Lower lobe of right lung (tissue), 2 donors: ENCODE measurements at regions not wholly inside any gene's neighbourhood (a gene's known extent, or its start where the extent isn't known, plus 50 kb on each side); places are given as distances from the start of the nearest gene placed in this dataset.

ENCODE experiments used
- ATAC-seq, 2 donors: fragments of 200-7000 bp; cut with Tn5 transposase; one replicate each; pipeline ENCODE4 v1.9.1; 2020 to 2022; ENCODE audit warnings: mild to moderate bottlenecking in 2 of 2, moderate library complexity in 2 of 2
- DNase-seq: peaks from one replicate; pipeline ENCODE4 v3.0.0-alpha.2; 2020
- H3K27ac ChIP-seq: fragments of 200-600 bp; one replicate; pipeline ENCODE4 v1.8.0; 2022
- H3K27me3 ChIP-seq: fragments of 200-600 bp; one replicate; pipeline ENCODE4 v1.8.0; 2022; ENCODE audit warnings: low read depth
- H3K36me3 ChIP-seq: fragments of 200-600 bp; one replicate; pipeline ENCODE4 v1.8.0; 2022; ENCODE audit warnings: mild to moderate bottlenecking
- H3K4me1 ChIP-seq: fragments of 200-600 bp; one replicate; pipeline ENCODE4 v1.8.0; 2022
- H3K4me3 ChIP-seq: fragments of 200-600 bp; one replicate; pipeline ENCODE4 v1.8.0; 2022; ENCODE audit warnings: mild to moderate bottlenecking
- H3K9me3 ChIP-seq: fragments of 200-600 bp; one replicate; pipeline ENCODE4 v1.8.0; 2022
- CTCF ChIP-seq: fragments of 200-600 bp; IDR thresholded peaks from one replicate; pipeline ENCODE4 v1.8.0; 2022; ENCODE audit warnings: antibody characterized with exemption, mild to moderate bottlenecking
- intact Hi-C: fragments of 100-400 bp; cut with DNase I; formaldehyde crosslinking; loops from one replicate; pipeline ENCODE4 v1.11.0; 2022
- donor health status: DM: no; HTN: yes; CAD: no; lungs with severe emphysema.

GRCh38 chr15:31957581-31957980 lies 72.7 kb upstream of the CHRNA7 start:
- Histone ChIP-seq H3K27me3 (peaks cover 6% of the 10 kb centered on the region), H3K36me3 (no peaks in the 10 kb centered on the region), H3K4me1 (no peaks in the 10 kb centered on the region), H3K9me3 (peaks cover 14% of the 10 kb centered on the region), H3K4me3 (no peak overlapping the region), H3K27ac (no peak overlapping the region)
- intact Hi-C loops, result no loop called here
- DNase-seq (no peak), ATAC-seq (no peak)
- TF ChIP-seq CTCF, result no peak

- no peaks in the 10 kb centered on the region for H3K4me1 ChIP-seq
- no peaks in the 10 kb centered on the region for H3K36me3 ChIP-seq
- intact Hi-C loops, result no loop called here
- no peak for ATAC-seq
- H3K27me3 ChIP-seq, result no peaks in the 10 kb centered on the region
- H3K4me3 ChIP-seq, result no peak overlapping the region
- no peak for TF ChIP-seq CTCF
- peaks cover 4% of the 10 kb centered on the region for H3K9me3 ChIP-seq
- DNase-seq, result no peak
- no peak overlapping the region for H3K27ac ChIP-seq
Measured at GRCh38 chr15:31964586-31965307, 65.6 kb upstream of the CHRNA7 start.

GRCh38 chr15:31970007-31970406 lies 60.3 kb upstream of the CHRNA7 start:
- H3K4me3 ChIP-seq, result no peak overlapping the region
- no peak for ATAC-seq
- no peaks in the 10 kb centered on the region for H3K9me3 ChIP-seq
- no peak overlapping the region for H3K27ac ChIP-seq
- peaks cover 2% of the 10 kb centered on the region for H3K4me1 ChIP-seq
- no peaks in the 10 kb centered on the region for H3K36me3 ChIP-seq
- intact Hi-C loops, result no loop called here
- H3K27me3 ChIP-seq, result peaks cover 2% of the 10 kb centered on the region
- no peak for DNase-seq
- TF ChIP-seq CTCF, result no peak

GRCh38 chr15:31973197-31973596 lies 57.1 kb upstream of the CHRNA7 start:
- Histone ChIP-seq H3K9me3 (no peaks in the 10 kb centered on the region), H3K27ac (no peak overlapping the region), H3K27me3 (peaks cover 33% of the 10 kb centered on the region), H3K4me1 (peaks cover 9% of the 10 kb centered on the region), H3K4me3 (no peak overlapping the region), H3K36me3 (no peaks in the 10 kb centered on the region)
- DNase-seq, result no peak
- no peak for ATAC-seq
- intact Hi-C loops, result no loop called here
- TF ChIP-seq CTCF, result no peak

GRCh38 chr15:31974154-31974794 lies 56.0 kb upstream of the CHRNA7 start:
- H3K9me3 ChIP-seq, result no peaks in the 10 kb centered on the region
- peaks cover 43% of the 10 kb centered on the region for H3K27me3 ChIP-seq
- ATAC-seq (no peak), DNase-seq (no peak)
- intact Hi-C loops, result no loop called here
- no peak overlapping the region for H3K4me3 ChIP-seq
- H3K36me3 ChIP-seq, result no peaks in the 10 kb centered on the region
- peaks cover 9% of the 10 kb centered on the region for H3K4me1 ChIP-seq
- TF ChIP-seq CTCF, result no peak
- no peak overlapping the region for H3K27ac ChIP-seq
